ENCODE measurements at regions not wholly inside any gene's neighbourhood (a gene's known extent, or its start where the extent isn't known, plus 50 kb on each side); places are given as distances from the start of the nearest gene placed in this dataset.

GRCh38 chr2:236775511-236775910 lies 205.9 kb downstream of the ACKR3 start:
- ChIA-PET CTCF (interaction anchor here (0.6 kb wide), 1 partner anchor 304 kb away, joined by 5 read pairs; no protein-coding TSS in a partner anchor), POLR2A (ENCODE audit: low non-redundant PET) (no interaction called here)
- no peak for TF ChIP-seq CTCF (conservative IDR thresholded peaks at IDR 0.05; ENCODE audit: low read depth)
- H3K27ac ChIP-seq: no peak overlapping the region
- no peak for DNase-seq (ENCODE audit: low spot score)

- POLR2A ChIA-PET (ENCODE audit: low non-redundant PET): no interaction called here
- no peak for DNase-seq (ENCODE audit: low spot score)
- TF ChIP-seq CTCF (conservative IDR thresholded peaks at IDR 0.05; ENCODE audit: low read depth): no peak
- CTCF ChIA-PET: no interaction called here
- no peak overlapping the region for H3K27ac ChIP-seq
Observed at GRCh38 chr2:236776206-236776605, 206.6 kb downstream of the ACKR3 start.

- CTCF ChIA-PET: no interaction called here
- peak; percentile 46 for DNase-seq (ENCODE audit: low spot score)
- POLR2A ChIA-PET (ENCODE audit: low non-redundant PET): no interaction called here
- no peak overlapping the region for H3K27ac ChIP-seq
- no peak for TF ChIP-seq CTCF (conservative IDR thresholded peaks at IDR 0.05; ENCODE audit: low read depth)
Observed at GRCh38 chr2:236776695-236777251, 207.1 kb downstream of the ACKR3 start.

GRCh38 chr2:236777408-236777807 lies 207.8 kb downstream of the ACKR3 start:
- no peak for TF ChIP-seq CTCF (conservative IDR thresholded peaks at IDR 0.05; ENCODE audit: low read depth)
- DNase-seq (ENCODE audit: low spot score): no peak
- CTCF ChIA-PET: no interaction called here
- no peak overlapping the region for H3K27ac ChIP-seq
- POLR2A ChIA-PET (ENCODE audit: low non-redundant PET): no interaction called here

- H3K27ac ChIP-seq: no peak overlapping the region
- ChIA-PET POLR2A (ENCODE audit: low non-redundant PET) (no interaction called here), CTCF (interaction anchor here (0.5 kb wide), 1 partner anchor 9 kb away, joined by 3 read pairs; no protein-coding TSS in a partner anchor)
- no peak for DNase-seq (ENCODE audit: low spot score)
- no peak for TF ChIP-seq CTCF (conservative IDR thresholded peaks at IDR 0.05; ENCODE audit: low read depth)
Observed at GRCh38 chr2:236781933-236782816, 212.6 kb downstream of the ACKR3 start.

- H3K27ac ChIP-seq: no peak overlapping the region
- ChIA-PET POLR2A (ENCODE audit: low non-redundant PET) (no interaction called here), CTCF (interaction anchor here (0.5 kb wide), 1 partner anchor 9 kb away, joined by 3 read pairs; no protein-coding TSS in a partner anchor)
- TF ChIP-seq CTCF (conservative IDR thresholded peaks at IDR 0.05; ENCODE audit: low read depth): no peak
- no peak for DNase-seq (ENCODE audit: low spot score)
Observed at GRCh38 chr2:236782938-236783337, 213.3 kb downstream of the ACKR3 start.
